ENCODE measurements at regions not wholly inside any gene's neighbourhood (a gene's known extent, or its start where the extent isn't known, plus 50 kb on each side); places are given as distances from the start of the nearest gene placed in this dataset.

- DNase-seq (ENCODE audit: low spot score) = no peak
Observed at GRCh38 chr5:117072439-117072838, 497.8 kb upstream of the SEMA6A start.

GRCh38 chr5:117065800-117066199 lies 491.2 kb upstream of the SEMA6A start:
- DNase-seq (ENCODE audit: low spot score) = no peak

GRCh38 chr5:117065161-117065560 lies 490.5 kb upstream of the SEMA6A start:
- DNase-seq (ENCODE audit: low spot score) = no peak

GRCh38 chr5:117060099-117060498 lies 485.5 kb upstream of the SEMA6A start:
- no peak for DNase-seq (ENCODE audit: low spot score)

- DNase-seq (ENCODE audit: low spot score) = no peak
Observed at GRCh38 chr5:117058740-117059139, 484.1 kb upstream of the SEMA6A start.

- DNase-seq (ENCODE audit: low spot score) = no peak
Observed at GRCh38 chr5:117055517-117055916, 480.9 kb upstream of the SEMA6A start.

GRCh38 chr5:117054911-117055310 lies 480.3 kb upstream of the SEMA6A start:
- DNase-seq (ENCODE audit: low spot score) = peak; percentile 94

GRCh38 chr5:117054141-117054540 lies 479.5 kb upstream of the SEMA6A start:
- DNase-seq (ENCODE audit: low spot score) = no peak

- no peak for DNase-seq (ENCODE audit: low spot score)
Observed at GRCh38 chr5:117041926-117042595, 467.4 kb upstream of the SEMA6A start.

GRCh38 chr5:117039035-117039434 lies 464.4 kb upstream of the SEMA6A start:
- DNase-seq (ENCODE audit: low spot score) = no peak

GRCh38 chr5:117027384-117027783 lies 452.8 kb upstream of the SEMA6A start:
- no peak for DNase-seq (ENCODE audit: low spot score)

- DNase-seq (ENCODE audit: low spot score) = no peak
Observed at GRCh38 chr5:117020999-117021398, 446.4 kb upstream of the SEMA6A start.

- DNase-seq (ENCODE audit: low spot score) = no peak
Observed at GRCh38 chr5:117013280-117013877, 438.8 kb upstream of the SEMA6A start.

GRCh38 chr5:117010574-117010973 lies 436.0 kb upstream of the SEMA6A start:
- no peak for DNase-seq (ENCODE audit: low spot score)

GRCh38 chr5:116998024-116998423 lies 423.4 kb upstream of the SEMA6A start:
- DNase-seq (ENCODE audit: low spot score) = no peak

- no peak for DNase-seq (ENCODE audit: low spot score)
Observed at GRCh38 chr5:116992681-116993080, 418.1 kb upstream of the SEMA6A start.

- no peak for DNase-seq (ENCODE audit: low spot score)
Observed at GRCh38 chr5:116989995-116990394, 415.4 kb upstream of the SEMA6A start.

- DNase-seq (ENCODE audit: low spot score) = no peak
Observed at GRCh38 chr5:116982035-116982434, 407.4 kb upstream of the SEMA6A start.

GRCh38 chr5:116980581-116980980 lies 406.0 kb upstream of the SEMA6A start:
- no peak for DNase-seq (ENCODE audit: low spot score)

- no peak for DNase-seq (ENCODE audit: low spot score)
Observed at GRCh38 chr5:116976767-116977166, 402.1 kb upstream of the SEMA6A start.

- no peak for DNase-seq (ENCODE audit: low spot score)
Observed at GRCh38 chr5:116971131-116971530, 396.5 kb upstream of the SEMA6A start.

- DNase-seq (ENCODE audit: low spot score) = peak; percentile 48
Observed at GRCh38 chr5:116970318-116970717, 395.7 kb upstream of the SEMA6A start.

- no peak for DNase-seq (ENCODE audit: low spot score)
Observed at GRCh38 chr5:116964438-116964837, 389.8 kb upstream of the SEMA6A start.

GRCh38 chr5:116961021-116961420 lies 386.4 kb upstream of the SEMA6A start:
- no peak for DNase-seq (ENCODE audit: low spot score)
